G401 (cell line): ENCODE measurements at regions not wholly inside any gene's neighbourhood (a gene's known extent, or its start where the extent isn't known, plus 50 kb on each side); places are given as distances from the start of the nearest gene placed in this dataset.
A peak's percentile ranks its signal among the peaks of the same experiment; 100 is the strongest.
"Not testable (repeated sequence)": the region's sequence is repeated elsewhere in the genome, so short reads cannot be mapped to it uniquely, and the experiment has no call there.

Source experiments
- DNase-seq: peaks from one replicate; pipeline ENCODE4 v3.0.0-alpha.2; 2015; ENCODE audit warnings: low spot score
- in situ Hi-C: cut with HindIII; loops from 2 replicates; pipeline ENCODE4 v1.10.0; 2016; ENCODE audit warnings: low sequenced_read_pairs, mixed read lengths

- in situ Hi-C loops = no loop called here
Observed at GRCh38 chr2:14899621-14900414, 267.3 kb downstream of the LRATD1 start.

GRCh38 chr2:14901737-14902136 lies 269.2 kb downstream of the LRATD1 start:
- no peak for DNase-seq
- in situ Hi-C loops = no loop called here

More at GRCh38 chr2:14899621-14900414, 267.3 kb downstream of the LRATD1 start:
- no peak for DNase-seq

- in situ Hi-C loops = no loop called here
- no peak for DNase-seq
Observed at GRCh38 chr2:14902953-14903352, 270.4 kb downstream of the LRATD1 start.

GRCh38 chr2:14903709-14904374 lies 271.3 kb downstream of the LRATD1 start:
- DNase-seq = peak; percentile 11
- in situ Hi-C loops = no loop called here

GRCh38 chr2:14904378-14904777 lies 271.9 kb downstream of the LRATD1 start:
- in situ Hi-C loops = not testable (repeated sequence)

GRCh38 chr2:14905571-14905970 lies 273.1 kb downstream of the LRATD1 start:
- in situ Hi-C loops = no loop called here
- DNase-seq = no peak

More at GRCh38 chr2:14904378-14904777, 271.9 kb downstream of the LRATD1 start:
- not testable (repeated sequence) for DNase-seq

- in situ Hi-C loops = no loop called here
- DNase-seq = no peak
Observed at GRCh38 chr2:14907014-14907612, 274.6 kb downstream of the LRATD1 start.

GRCh38 chr2:14909795-14910194 lies 277.3 kb downstream of the LRATD1 start:
- DNase-seq = no peak

GRCh38 chr2:14910654-14911053 lies 278.1 kb downstream of the LRATD1 start:
- in situ Hi-C loops = no loop called here
- DNase-seq = no peak

More at GRCh38 chr2:14909795-14910194, 277.3 kb downstream of the LRATD1 start:
- in situ Hi-C loops = no loop called here

GRCh38 chr2:14915983-14916382 lies 283.5 kb downstream of the LRATD1 start:
- in situ Hi-C loops = no loop called here
- no peak for DNase-seq

- in situ Hi-C loops = no loop called here
- no peak for DNase-seq
Observed at GRCh38 chr2:14923820-14924580, 291.5 kb downstream of the LRATD1 start.

GRCh38 chr2:14925471-14925870 lies 293.0 kb downstream of the LRATD1 start:
- DNase-seq = no peak
- in situ Hi-C loops = no loop called here

- DNase-seq = no peak
- in situ Hi-C loops = no loop called here
Observed at GRCh38 chr2:14927021-14927564, 294.6 kb downstream of the LRATD1 start.

- DNase-seq = no peak
- in situ Hi-C loops = no loop called here
Observed at GRCh38 chr2:14928056-14928455, 295.5 kb downstream of the LRATD1 start.

GRCh38 chr2:14930441-14930840 lies 297.9 kb downstream of the LRATD1 start:
- no peak for DNase-seq
- in situ Hi-C loops = no loop called here

- in situ Hi-C loops = no loop called here
- DNase-seq = no peak
Observed at GRCh38 chr2:14932285-14932684, 299.8 kb downstream of the LRATD1 start.

GRCh38 chr2:14933753-14934152 lies 301.2 kb downstream of the LRATD1 start:
- no peak for DNase-seq
- in situ Hi-C loops = no loop called here

- no peak for DNase-seq
- in situ Hi-C loops = no loop called here
Observed at GRCh38 chr2:14936426-14936825, 303.9 kb downstream of the LRATD1 start.

GRCh38 chr2:14937336-14937735 lies 304.8 kb downstream of the LRATD1 start:
- DNase-seq = no peak
- in situ Hi-C loops = no loop called here
